A549 (cell line): ENCODE measurements at regions not wholly inside any gene's neighbourhood (a gene's known extent, or its start where the extent isn't known, plus 50 kb on each side); places are given as distances from the start of the nearest gene placed in this dataset.

Source experiments
- ATAC-seq, 2 experiments: fragments of 200-7000 bp in 1 of 2; fragments of >200 bp in 1 of 2; cut with Nextera tagmentation in 1 of 2; cut with Tn5 transposase in 1 of 2; 3 replicates each; pipeline versions ENCODE4 v1.8.0 to v1.9.1; 2018 to 2020; ENCODE audit warnings: mild to moderate bottlenecking in 1 of 2, moderate library complexity in 1 of 2
- CTCF ChIA-PET: fragments of 300-600 bp; sonication (Branson Sonifier 250); formaldehyde crosslinking; extraction: SDS; loops from one replicate; lab custom pipeline; 2021; ENCODE audit warnings: antibody characterized with exemption, inconsistent platforms; lab: Yijun Ruan, JAX
- POLR2A ChIA-PET: fragments of 350-600 bp; formaldehyde crosslinking; extraction: SDS; loops from one replicate; lab custom pipeline; 2021; ENCODE audit warnings: antibody characterized with exemption, inconsistent platforms; lab: Yijun Ruan, JAX
- DNase-seq, 2 experiments: peaks; one replicate each; pipeline versions ENCODE4 v3.0.0 to v3.0.0-alpha.2; 2011 to 2016; ENCODE audit warnings: low read depth in 1 of 2, low spot score in 1 of 2
- FAIRE-seq: peaks from 2 replicates; lab custom pipeline; 2011; peaks lifted over from hg19 to GRCh38; lab: Jason Lieb, UNC
- H3K27ac ChIP-seq, 2 experiments: fragments of >200 bp; sonication (Bioruptor Twin); formaldehyde crosslinking; 3 replicates each; pipeline ENCODE4 v1.5.1; 2016 to 2017
- H3K4me1 ChIP-seq: fragments of >200 bp; sonication (Bioruptor Twin); formaldehyde crosslinking; 3 replicates; pipeline ENCODE4 v1.6.1; 2016
- H3K4me2 ChIP-seq: fragments of >200 bp; sonication (Bioruptor Twin); formaldehyde crosslinking; 3 replicates; pipeline ENCODE4 v1.6.1; 2016
- H3K4me3 ChIP-seq: fragments of >200 bp; sonication (Bioruptor Twin); formaldehyde crosslinking; 3 replicates; pipeline ENCODE4 v1.5.1; 2016
- H3K9me3 ChIP-seq: fragments of >200 bp; sonication (Bioruptor Twin); formaldehyde crosslinking; 3 replicates; pipeline ENCODE4 v1.6.1; 2016
- BCL3 ChIP-seq: fragments of >200 bp; sonication (Bioruptor Twin); formaldehyde crosslinking; IDR thresholded peaks from 3 replicates; pipeline ENCODE4 v1.6.1; 2016
- BHLHE40 ChIP-seq: IDR thresholded peaks from 2 replicates; pipeline ENCODE4 v1.6.1; 2012; ENCODE audit warnings: low read depth, low read length, inconsistent platforms
- EHF ChIP-seq: fragments of 250-450 bp; sonication (Bioruptor Pico); IDR thresholded peaks from 2 replicates; pipeline ENCODE4 v1.5.0; 2020; ENCODE audit warnings: mild to moderate bottlenecking
- ESRRA ChIP-seq: fragments of 150-350 bp; IDR thresholded peaks from 2 replicates; pipeline ENCODE4 v1.6.1; 2014; ENCODE audit warnings: mild to moderate bottlenecking, low read length, borderline replicate concordance
- HEYL ChIP-seq: fragments of 250-450 bp; sonication (Bioruptor Pico); IDR thresholded peaks from 2 replicates; pipeline ENCODE4 v1.8.0; 2021; ENCODE audit warnings: mild to moderate bottlenecking, moderate library complexity
- JUNB ChIP-seq: fragments of >200 bp; sonication (Bioruptor Twin); formaldehyde crosslinking; IDR thresholded peaks from 2 replicates; pipeline ENCODE4 v1.6.1; 2016
- KDM5A ChIP-seq: fragments of 200-600 bp; sonication (generic); IDR thresholded peaks from 2 replicates; pipeline ENCODE4 v1.6.1; 2016; ENCODE audit warnings: antibody characterized with exemption, mild to moderate bottlenecking
- MAFK ChIP-seq: fragments of 450-650 bp; IDR thresholded peaks from 2 replicates; pipeline ENCODE4 v1.6.1; 2014; ENCODE audit not compliant: partially characterized antibody
- NFE2L2 ChIP-seq: fragments of 150-350 bp; conservative IDR thresholded peaks from 2 replicates; pipeline ENCODE4 v1.6.1; 2014; ENCODE audit warnings: low read length
- PBX3 ChIP-seq: IDR thresholded peaks from 2 replicates; pipeline ENCODE4 v1.6.1; 2012
- RAD21 ChIP-seq, 2 experiments: fragments of >200 bp in 1 of 2; sonication (Bioruptor Twin) in 1 of 2; formaldehyde crosslinking in 1 of 2; IDR thresholded peaks in 1 of 2; conservative IDR thresholded peaks in 1 of 2; 2 replicates in 1 of 2; 3 replicates in 1 of 2; pipeline ENCODE4 v1.6.1; 2012 to 2018; ENCODE audit warnings: inconsistent platforms in 1 of 2
- RCOR1 ChIP-seq: fragments of 150-350 bp; IDR thresholded peaks from 2 replicates; pipeline ENCODE4 v1.6.1; 2014; ENCODE audit warnings: antibody characterized with exemption, low read length, low read depth
- REST ChIP-seq: fragments of 200-600 bp; sonication (generic); IDR thresholded peaks from 2 replicates; pipeline ENCODE4 v1.6.1; 2016; ENCODE audit warnings: antibody characterized with exemption, mild to moderate bottlenecking, moderate library complexity
- RNF2 ChIP-seq: fragments of 200-600 bp; sonication (generic); IDR thresholded peaks from 2 replicates; pipeline ENCODE4 v1.6.1; 2016; ENCODE audit warnings: low read depth, mild to moderate bottlenecking, antibody characterized with exemption, moderate library complexity, borderline replicate concordance
- SREBF2 ChIP-seq: fragments of 450-650 bp; IDR thresholded peaks from 2 replicates; pipeline ENCODE4 v1.6.1; 2014; ENCODE audit warnings: mild to moderate bottlenecking, moderate library complexity
- TP53 ChIP-seq: fragments of 250-450 bp; sonication (Bioruptor Pico); IDR thresholded peaks from 2 replicates; pipeline ENCODE4 v1.5.0; 2021; ENCODE audit warnings: mild to moderate bottlenecking, moderate library complexity
- ZC3H11A ChIP-seq: fragments of 450-650 bp; IDR thresholded peaks from 2 replicates; pipeline ENCODE4 v1.6.1; 2014; ENCODE audit warnings: antibody characterized with exemption, mild to moderate bottlenecking
- ZFP36 ChIP-seq: fragments of 450-650 bp; IDR thresholded peaks from 2 replicates; pipeline ENCODE4 v1.6.1; 2014; ENCODE audit warnings: borderline replicate concordance; ENCODE audit not compliant: partially characterized antibody
- ZNF302 ChIP-seq: fragments of 250-450 bp; sonication (Bioruptor Pico); IDR thresholded peaks from 2 replicates; pipeline ENCODE4 v1.9.0; 2021; ENCODE audit warnings: inconsistent platforms, mild to moderate bottlenecking, moderate library complexity
- WGBS: methylation state at CpG from one replicate; pipeline ENCODE4 v1.1.6; 2017; ENCODE audit errors: missing lambda C conversion rate; 5-methylcytosine and 5-hydroxymethylcytosine counted together

- Histone ChIP-seq H3K4me3 (no peak overlapping the region), H3K4me1 (no peaks in the 10 kb centered on the region), H3K4me2 (no peak overlapping the region), H3K27ac (no peak overlapping the region), H3K9me3 (no peaks in the 10 kb centered on the region)
- ChIA-PET POLR2A (no interaction called here), CTCF (no interaction called here)
- 28% methylated on average over 3 of the region's 3 CpGs for WGBS
- DNase-seq = no peak
- no peak for ATAC-seq
- FAIRE-seq = no peak
- no peak for TF ChIP-seq KDM5A
- no peak for TF ChIP-seq PBX3
- no peak for TF ChIP-seq TP53
- TF ChIP-seq MAFK = no peak
- no peak for TF ChIP-seq RAD21 (conservative IDR thresholded peaks at IDR 0.05 in 1 of 2, IDR thresholded peaks at IDR 0.05 in 1 of 2)
- TF ChIP-seq ZC3H11A = no peak
- no peak for TF ChIP-seq RCOR1
- no peak for TF ChIP-seq BCL3
- TF ChIP-seq REST = no peak
- no peak for TF ChIP-seq NFE2L2
Measured at GRCh38 chr2:180927030-180927686, 53.2 kb upstream of the UBE2E3 start.

- ChIA-PET CTCF (no interaction called here), POLR2A (no interaction called here)
- WGBS = 56% methylated on average over 2 of the region's 2 CpGs
- TF ChIP-seq SREBF2 = no peak
- no peak for TF ChIP-seq ZNF302 (CRISPR knock-in tag)
- TF ChIP-seq RNF2 = no peak
- no peak for TF ChIP-seq BHLHE40
- no peak for TF ChIP-seq JUNB
- TF ChIP-seq EHF (CRISPR knock-in tag) = no peak
- TF ChIP-seq ESRRA = no peak
- TF ChIP-seq HEYL (CRISPR knock-in tag) = no peak
- no peak for TF ChIP-seq RAD21 (conservative IDR thresholded peaks at IDR 0.05 in 1 of 2, IDR thresholded peaks at IDR 0.05 in 1 of 2)
- no peak for TF ChIP-seq ZFP36
- no peak for TF ChIP-seq MAFK
- DNase-seq = no peak
- Histone ChIP-seq H3K27ac (no peak overlapping the region), H3K9me3 (no peaks in the 10 kb centered on the region), H3K4me3 (no peak overlapping the region), H3K4me1 (no peaks in the 10 kb centered on the region), H3K4me2 (no peak overlapping the region)
- no peak for FAIRE-seq
- no peak for ATAC-seq
Measured at GRCh38 chr2:180925700-180926099, 54.7 kb upstream of the UBE2E3 start.
